ENCODE measurements at regions not wholly inside any gene's neighbourhood (a gene's known extent, or its start where the extent isn't known, plus 50 kb on each side); places are given as distances from the start of the nearest gene placed in this dataset.

DNA sequence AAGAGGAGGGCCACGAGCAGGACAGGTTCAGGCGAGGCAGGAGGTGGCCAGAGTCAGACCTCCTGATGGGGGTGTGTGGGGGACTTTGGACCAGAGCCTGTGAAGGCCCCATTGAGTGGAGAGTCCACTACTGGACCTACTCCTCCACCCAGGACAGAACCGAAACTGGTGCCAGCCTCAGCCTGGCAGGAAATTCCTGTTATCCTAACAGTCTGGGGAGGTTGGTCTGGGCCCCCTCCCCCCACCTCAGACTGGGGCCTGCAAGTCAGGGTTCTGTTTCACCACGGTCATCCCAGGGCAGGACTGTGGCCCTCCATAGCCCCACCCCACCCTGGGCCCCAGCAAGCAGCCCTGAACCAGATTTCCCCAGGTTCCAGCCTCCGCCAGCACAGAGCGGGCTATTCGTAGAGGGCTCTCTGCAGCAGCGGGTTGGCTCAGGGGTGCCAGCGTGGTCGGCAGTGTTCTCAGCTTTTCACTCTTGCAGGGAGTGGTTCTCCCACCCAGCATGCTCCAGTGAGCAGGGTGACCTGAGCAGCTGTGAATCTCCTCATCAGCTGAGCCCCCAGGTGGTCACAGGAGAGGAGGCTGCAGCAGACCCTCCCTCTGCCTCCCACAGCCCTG lies 217.3 kb downstream of the TBC1D2B start:
- CTCF ChIA-PET = no interaction called here
- no peaks in the 10 kb centered on the region for H3K9me3 Mint-ChIP-seq
- WGBS (ENCODE audit: insufficient coverage) = 76% methylated on average over 9 of the region's 10 CpGs
- no peak overlapping the region for H3K4me3 Mint-ChIP-seq
- Histone ChIP-seq H3K27ac (ENCODE audit: low read length) (no peak overlapping the region), H3K4me1 (ENCODE audit: control insufficient read depth in 1 of 2, extremely low read depth in 1 of 2, insufficient read depth in 2 of 2, low read length in 2 of 2) (no peaks in the 10 kb centered on the region), H3K4me3 (ENCODE audit: control insufficient read depth in 1 of 2, extremely low read depth in 1 of 2, low read length in 1 of 2) (no peak overlapping the region), H3K9me3 (no peaks in the 10 kb centered on the region), H3K36me3 (ENCODE audit: control insufficient read depth in 2 of 2, extremely low read depth in 1 of 2, insufficient read depth in 1 of 2, low read length in 1 of 2) (no peaks in the 10 kb centered on the region), H3K27me3 (replicated peaks in 1 of 2; ENCODE audit: control insufficient read depth in 2 of 2, extremely low read depth in 1 of 2, insufficient read depth in 2 of 2, low read length in 1 of 2) (peaks cover 0 to 11% of the 10 kb centered on the region in 2 experiments)
- no peak overlapping the region for H3K27ac Mint-ChIP-seq
- POLR2A ChIA-PET = no interaction called here
- no peaks in the 10 kb centered on the region for H3K36me3 Mint-ChIP-seq
- H3K27me3 Mint-ChIP-seq = peaks cover 4 to 10% of the 10 kb centered on the region in 2 donors
- H3K4me1 Mint-ChIP-seq = no peaks in the 10 kb centered on the region
- ATAC-seq (replicated peaks in 1 of 4) (no peak), DNase-seq (no peak)

DNA sequence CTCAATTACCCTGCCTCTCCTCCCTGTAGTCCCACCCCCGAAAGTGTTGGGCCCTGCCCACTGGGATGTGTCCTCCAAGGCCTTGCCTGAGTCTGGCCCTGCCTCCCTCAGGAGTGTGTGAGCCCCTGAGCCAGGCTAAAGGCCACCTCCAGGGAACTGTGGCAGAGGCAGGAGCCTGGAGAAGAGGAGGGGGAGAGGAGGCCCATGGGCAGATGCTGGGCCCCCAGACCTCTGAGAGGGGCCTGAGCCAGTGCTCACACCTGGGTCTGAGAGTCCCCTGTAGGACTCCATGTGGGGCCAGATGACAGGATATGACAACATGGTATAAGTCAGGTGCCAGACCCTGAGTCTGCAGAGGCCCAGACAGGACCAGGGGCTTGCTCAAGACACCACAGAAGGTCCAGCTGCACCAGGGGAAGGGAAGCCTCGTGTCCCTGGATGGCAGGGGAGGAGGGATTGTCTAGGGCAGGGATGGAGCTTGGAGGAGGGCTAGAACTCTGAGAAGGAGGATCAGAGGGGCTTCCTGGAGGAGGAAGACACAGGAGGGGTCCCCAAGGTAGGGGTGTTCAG lies 217.9 kb downstream of the TBC1D2B start:
- H3K4me3 ChIP-seq (ENCODE audit: control insufficient read depth in 1 of 2, extremely low read depth in 1 of 2, low read length in 1 of 2) = no peak overlapping the region
- no peaks in the 10 kb centered on the region for H3K36me3 ChIP-seq (ENCODE audit: control insufficient read depth in 2 of 2, extremely low read depth in 1 of 2, insufficient read depth in 1 of 2, low read length in 1 of 2)
- Mint-ChIP-seq H3K9me3 (no peaks in the 10 kb centered on the region), H3K4me3 (no peak overlapping the region), H3K4me1 (no peaks in the 10 kb centered on the region), H3K27me3 (peaks cover 4 to 10% of the 10 kb centered on the region in 2 donors), H3K27ac (no peak overlapping the region), H3K36me3 (no peaks in the 10 kb centered on the region)
- DNase-seq = no peak
- ChIA-PET CTCF (no interaction called here), POLR2A (no interaction called here)
- 44% methylated on average over 1 of the region's 2 CpGs for WGBS (ENCODE audit: insufficient coverage)
- H3K4me1 ChIP-seq (ENCODE audit: control insufficient read depth in 1 of 2, extremely low read depth in 1 of 2, insufficient read depth in 2 of 2, low read length in 2 of 2) = no peaks in the 10 kb centered on the region
- H3K9me3 ChIP-seq = no peaks in the 10 kb centered on the region
- peaks cover 0 to 14% of the 10 kb centered on the region in 2 experiments for H3K27me3 ChIP-seq (replicated peaks in 1 of 2; ENCODE audit: control insufficient read depth in 2 of 2, extremely low read depth in 1 of 2, insufficient read depth in 2 of 2, low read length in 1 of 2)
- ATAC-seq (replicated peaks in 1 of 4) = no peak
- no peak overlapping the region for H3K27ac ChIP-seq (ENCODE audit: low read length)

DNA sequence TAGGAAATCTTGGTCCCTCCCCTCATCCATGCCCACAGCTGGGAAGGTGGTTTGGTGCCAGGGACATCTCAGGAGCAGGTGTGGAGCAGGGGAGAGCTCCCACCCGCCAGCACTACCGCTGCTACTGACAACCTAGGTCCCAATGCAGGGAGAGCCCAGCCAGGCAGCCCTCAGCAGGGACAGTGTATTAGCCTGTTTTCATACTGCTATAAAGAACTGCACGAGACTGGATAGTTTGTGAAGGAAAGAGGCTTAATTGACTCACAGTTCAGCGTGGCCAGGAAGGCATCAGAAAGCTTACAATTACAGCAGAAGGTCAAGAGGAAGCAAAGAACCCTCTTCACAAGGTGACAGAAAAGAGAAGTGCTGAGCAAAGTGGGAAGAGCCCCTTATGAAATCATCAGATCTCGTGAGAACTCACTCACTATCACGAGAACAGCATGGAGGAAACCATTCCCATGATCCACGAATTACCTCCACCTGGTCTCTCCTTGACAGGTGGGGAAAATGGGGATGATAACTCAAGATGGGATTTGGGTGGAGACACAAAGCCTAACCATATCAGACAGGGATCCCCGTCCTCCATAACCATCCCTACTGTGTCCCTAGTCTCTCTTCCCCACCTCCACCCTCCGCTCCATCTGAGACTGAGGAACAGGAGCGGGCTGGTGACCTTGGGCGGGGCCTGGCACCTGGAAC lies 218.6 kb downstream of the TBC1D2B start:
- H3K4me3 ChIP-seq (ENCODE audit: control insufficient read depth in 1 of 2, extremely low read depth in 1 of 2, low read length in 1 of 2) = no peak overlapping the region
- no peaks in the 10 kb centered on the region for H3K36me3 ChIP-seq (ENCODE audit: control insufficient read depth in 2 of 2, extremely low read depth in 1 of 2, insufficient read depth in 1 of 2, low read length in 1 of 2)
- ChIA-PET CTCF (no interaction called here), POLR2A (no interaction called here)
- H3K9me3 ChIP-seq = no peaks in the 10 kb centered on the region
- no peak for ATAC-seq (replicated peaks in 1 of 4)
- H3K27ac ChIP-seq (ENCODE audit: low read length) = no peak overlapping the region
- no peaks in the 10 kb centered on the region for H3K9me3 Mint-ChIP-seq
- H3K36me3 Mint-ChIP-seq = no peaks in the 10 kb centered on the region
- no peak overlapping the region for H3K27ac Mint-ChIP-seq
- 70% methylated on average over 7 of the region's 11 CpGs for WGBS (ENCODE audit: insufficient coverage)
- H3K4me1 Mint-ChIP-seq = no peaks in the 10 kb centered on the region
- DNase-seq = no peak
- H3K4me3 Mint-ChIP-seq = no peak overlapping the region
- peaks cover 2 to 14% of the 10 kb centered on the region in 2 experiments for H3K27me3 ChIP-seq (replicated peaks in 1 of 2; ENCODE audit: control insufficient read depth in 2 of 2, extremely low read depth in 1 of 2, insufficient read depth in 2 of 2, low read length in 1 of 2)
- no peaks in the 10 kb centered on the region for H3K4me1 ChIP-seq (ENCODE audit: control insufficient read depth in 1 of 2, extremely low read depth in 1 of 2, insufficient read depth in 2 of 2, low read length in 2 of 2)
- H3K27me3 Mint-ChIP-seq = peaks cover 7 to 13% of the 10 kb centered on the region in 2 donors

DNA sequence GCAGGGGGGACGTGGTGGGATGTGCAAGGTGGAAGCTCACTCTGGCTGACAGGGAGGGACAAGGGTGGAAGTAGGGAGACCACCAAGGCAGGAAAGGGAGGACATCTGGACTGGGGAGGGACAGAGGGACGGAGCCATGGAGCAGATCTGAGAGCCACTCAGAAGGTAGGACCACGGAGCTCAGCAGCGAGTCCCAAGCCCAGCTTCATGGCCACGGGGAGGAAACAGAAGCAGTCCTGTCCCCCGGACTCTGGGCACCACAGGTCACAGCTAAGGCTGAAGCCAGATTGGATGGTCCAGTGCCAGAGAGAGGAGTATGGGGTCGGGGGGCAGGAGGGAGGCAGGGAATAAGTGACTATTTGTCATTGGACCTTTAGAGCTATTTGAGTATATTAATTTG lies 220.1 kb downstream of the TBC1D2B start:
- no peak overlapping the region for H3K27ac Mint-ChIP-seq
- H3K4me1 ChIP-seq (ENCODE audit: control insufficient read depth in 1 of 2, extremely low read depth in 1 of 2, insufficient read depth in 2 of 2, low read length in 2 of 2) = no peaks in the 10 kb centered on the region
- ChIA-PET CTCF (no interaction called here), POLR2A (no interaction called here)
- 71% methylated on average over 7 of the region's 7 CpGs for WGBS (ENCODE audit: insufficient coverage)
- no peaks in the 10 kb centered on the region for H3K9me3 Mint-ChIP-seq
- peaks cover 9 to 19% of the 10 kb centered on the region in 2 donors for H3K27me3 Mint-ChIP-seq
- no peaks in the 10 kb centered on the region for H3K36me3 Mint-ChIP-seq
- ATAC-seq (replicated peaks in 1 of 4) (no peak), DNase-seq (no peak)
- H3K4me3 ChIP-seq (ENCODE audit: control insufficient read depth in 1 of 2, extremely low read depth in 1 of 2, low read length in 1 of 2) = no peak overlapping the region
- H3K4me1 Mint-ChIP-seq = no peaks in the 10 kb centered on the region
- H3K27me3 ChIP-seq (replicated peaks in 1 of 2; ENCODE audit: control insufficient read depth in 2 of 2, extremely low read depth in 1 of 2, insufficient read depth in 2 of 2, low read length in 1 of 2) = peaks cover 2 to 21% of the 10 kb centered on the region in 2 experiments
- no peaks in the 10 kb centered on the region for H3K36me3 ChIP-seq (ENCODE audit: control insufficient read depth in 2 of 2, extremely low read depth in 1 of 2, insufficient read depth in 1 of 2, low read length in 1 of 2)
- H3K9me3 ChIP-seq = no peaks in the 10 kb centered on the region
- no peak overlapping the region for H3K27ac ChIP-seq (ENCODE audit: low read length)
- no peak overlapping the region for H3K4me3 Mint-ChIP-seq

DNA sequence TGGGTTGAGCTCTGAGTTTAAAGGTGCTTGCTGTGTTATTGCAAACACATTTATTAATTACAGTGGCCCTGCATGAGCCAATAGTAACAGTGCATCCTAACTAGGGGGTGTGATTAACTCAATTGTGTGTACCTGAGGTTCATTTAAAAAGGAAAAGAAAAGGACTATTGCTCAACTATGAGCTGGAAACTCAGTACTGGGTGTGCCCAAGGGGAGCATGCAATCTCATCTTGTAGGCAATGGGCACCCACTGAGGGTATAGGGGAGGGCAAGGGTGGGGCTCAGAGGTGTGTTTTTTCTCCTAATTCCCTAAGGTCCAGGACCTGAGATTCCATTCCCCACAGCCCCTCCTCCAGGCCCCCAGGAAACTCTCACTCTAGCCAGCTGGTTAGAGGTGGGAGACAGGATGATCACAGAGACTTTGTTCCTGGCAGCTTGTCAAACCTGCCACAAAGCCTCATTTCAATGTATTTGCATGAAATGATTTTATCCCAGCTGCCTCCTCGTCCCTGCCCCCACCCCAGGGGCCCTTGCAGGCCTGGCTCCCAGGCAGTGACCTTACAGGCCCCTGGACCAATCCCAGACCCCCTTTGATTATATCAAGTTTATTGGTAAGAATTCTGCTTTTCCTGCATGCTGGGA lies 220.7 kb downstream of the TBC1D2B start:
- peaks cover 14 to 24% of the 10 kb centered on the region in 2 donors for H3K27me3 Mint-ChIP-seq
- H3K36me3 Mint-ChIP-seq = no peaks in the 10 kb centered on the region
- H3K27ac ChIP-seq (ENCODE audit: low read length) = no peak overlapping the region
- no peaks in the 10 kb centered on the region for H3K9me3 Mint-ChIP-seq
- ChIA-PET CTCF (no interaction called here), POLR2A (no interaction called here)
- 20% methylated on average over 1 of the region's 1 CpG for WGBS (ENCODE audit: insufficient coverage)
- no peak overlapping the region for H3K27ac Mint-ChIP-seq
- no peaks in the 10 kb centered on the region for H3K4me1 Mint-ChIP-seq
- peaks cover 2 to 27% of the 10 kb centered on the region in 2 experiments for H3K27me3 ChIP-seq (replicated peaks in 1 of 2; ENCODE audit: control insufficient read depth in 2 of 2, extremely low read depth in 1 of 2, insufficient read depth in 2 of 2, low read length in 1 of 2)
- DNase-seq = no peak
- no peaks in the 10 kb centered on the region for H3K9me3 ChIP-seq
- no peak overlapping the region for H3K4me3 Mint-ChIP-seq
- ATAC-seq (replicated peaks in 1 of 4) = no peak
- H3K36me3 ChIP-seq (ENCODE audit: control insufficient read depth in 2 of 2, extremely low read depth in 1 of 2, insufficient read depth in 1 of 2, low read length in 1 of 2) = no peaks in the 10 kb centered on the region
- no peak overlapping the region for H3K4me3 ChIP-seq (ENCODE audit: control insufficient read depth in 1 of 2, extremely low read depth in 1 of 2, low read length in 1 of 2)
- no peaks in the 10 kb centered on the region for H3K4me1 ChIP-seq (ENCODE audit: control insufficient read depth in 1 of 2, extremely low read depth in 1 of 2, insufficient read depth in 2 of 2, low read length in 2 of 2)

DNA sequence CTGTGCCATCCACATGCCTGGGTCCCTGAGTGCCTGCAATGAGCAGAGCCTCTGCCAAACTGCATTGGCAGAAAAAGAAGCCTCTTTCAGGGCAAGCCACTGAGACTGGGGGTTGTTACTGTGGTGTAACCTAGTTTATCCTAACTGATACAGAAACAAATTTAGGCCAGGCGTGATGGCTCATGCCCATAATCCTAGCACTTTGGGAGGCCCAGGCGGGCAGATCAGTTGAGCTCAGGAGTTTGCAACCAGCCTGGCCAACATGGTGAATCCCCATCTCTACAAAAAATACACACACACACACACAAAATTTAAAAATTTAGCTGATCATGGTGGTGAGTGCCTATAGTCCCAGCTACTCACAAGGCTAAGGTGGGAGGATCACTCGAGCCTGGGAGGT lies 221.6 kb downstream of the TBC1D2B start:
- no peak overlapping the region for H3K4me3 Mint-ChIP-seq
- Histone ChIP-seq H3K27ac (ENCODE audit: low read length) (no peak overlapping the region), H3K4me3 (ENCODE audit: control insufficient read depth in 1 of 2, extremely low read depth in 1 of 2, low read length in 1 of 2) (no peak overlapping the region), H3K4me1 (ENCODE audit: control insufficient read depth in 1 of 2, extremely low read depth in 1 of 2, insufficient read depth in 2 of 2, low read length in 2 of 2) (no peaks in the 10 kb centered on the region), H3K27me3 (replicated peaks in 1 of 2; ENCODE audit: control insufficient read depth in 2 of 2, extremely low read depth in 1 of 2, insufficient read depth in 2 of 2, low read length in 1 of 2) (peaks cover 2 to 33% of the 10 kb centered on the region in 2 experiments), H3K9me3 (no peaks in the 10 kb centered on the region), H3K36me3 (ENCODE audit: control insufficient read depth in 2 of 2, extremely low read depth in 1 of 2, insufficient read depth in 1 of 2, low read length in 1 of 2) (no peaks in the 10 kb centered on the region)
- ATAC-seq (replicated peaks in 1 of 4) (no peak), DNase-seq (no peak)
- H3K27me3 Mint-ChIP-seq = peaks cover 19 to 30% of the 10 kb centered on the region in 2 donors
- no peak overlapping the region for H3K27ac Mint-ChIP-seq
- no peaks in the 10 kb centered on the region for H3K36me3 Mint-ChIP-seq
- POLR2A ChIA-PET = no interaction called here
- no peaks in the 10 kb centered on the region for H3K9me3 Mint-ChIP-seq
- WGBS (ENCODE audit: insufficient coverage) = no CpG with 5 or more reads among the region's 3 CpGs
- CTCF ChIA-PET = interaction anchor here in 1 of 2 donors (0.6 kb wide), 1 partner anchor 428 kb away, joined by 6 read pairs; no protein-coding TSS in a partner anchor
- H3K4me1 Mint-ChIP-seq = no peaks in the 10 kb centered on the region

Data from T-cell (primary cell).